Hypothalamus (tissue), 51 donors: ENCODE measurements at regions not wholly inside any gene's neighbourhood (a gene's known extent, or its start where the extent isn't known, plus 50 kb on each side); places are given as distances from the start of the nearest gene placed in this dataset.
A peak's percentile ranks its signal among the peaks of the same experiment; 100 is the strongest.

Experiments used
- DNase-seq, 51 donors: peaks; one replicate each; lab custom pipeline; 2025; lab: John Stamatoyannopoulos, UW

- DNase-seq: no peak
Observed at GRCh38 chr9:16221822-16222547, 648.5 kb downstream of the BNC2 start.

DNA sequence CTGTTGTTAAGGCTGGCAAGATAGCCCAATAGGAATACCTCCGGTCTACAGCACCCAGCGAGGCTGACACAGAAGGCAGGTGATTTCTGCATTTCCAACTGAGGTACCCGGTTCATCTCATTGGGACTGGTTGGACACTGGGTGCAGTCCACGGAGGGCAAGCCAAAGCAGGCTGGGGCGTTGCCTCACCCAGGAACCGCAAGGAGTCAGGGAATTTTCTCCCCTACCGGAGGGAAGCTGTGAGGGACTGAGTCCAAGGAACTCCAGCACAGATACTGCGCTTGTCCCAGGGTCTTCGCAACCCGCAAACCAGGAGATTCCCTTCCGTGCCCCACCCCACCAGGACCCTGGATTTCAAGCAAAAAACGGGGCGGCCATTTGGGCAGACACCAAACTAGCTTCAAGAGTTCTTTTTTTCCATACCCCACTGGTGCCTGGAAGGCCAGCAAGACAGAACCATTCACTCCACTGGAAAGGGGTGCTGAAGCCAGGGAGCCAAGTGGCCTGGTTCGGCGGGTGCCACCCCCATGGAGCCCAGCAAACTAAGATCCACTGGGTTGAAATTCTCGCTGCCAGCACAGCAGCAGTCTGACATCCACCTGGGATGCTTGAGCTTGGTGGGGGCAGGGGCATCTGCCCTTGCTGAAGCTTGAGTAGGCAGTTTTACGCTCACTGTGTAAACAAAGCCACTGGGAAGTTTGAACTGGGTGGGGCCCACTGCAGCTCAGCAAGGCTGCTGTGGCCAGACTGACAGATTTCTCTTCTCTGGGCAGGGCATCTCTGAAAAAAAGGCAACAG is 647.2 kb downstream of the BNC2 start:
- no peak for DNase-seq

DNA sequence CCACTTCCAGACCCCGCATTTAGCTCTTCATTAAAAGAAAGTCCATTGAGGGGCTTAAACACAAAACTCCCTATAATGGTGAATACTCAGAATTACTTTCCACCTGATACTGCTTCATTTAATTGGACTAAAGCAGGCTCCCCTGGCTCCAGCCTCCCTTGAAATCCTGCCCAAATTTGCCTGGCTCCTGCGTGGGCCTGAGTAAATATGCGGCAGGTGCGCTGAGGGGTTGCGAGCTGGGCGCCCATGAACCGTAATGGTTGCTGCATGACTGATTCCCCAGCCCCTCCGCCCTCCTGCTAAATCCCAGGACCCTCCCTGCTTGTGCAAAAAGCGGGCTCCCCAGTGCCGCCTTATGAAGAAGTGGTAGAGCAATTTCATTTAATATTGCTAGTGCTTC is 639.7 kb downstream of the BNC2 start:
- no peak for DNase-seq

DNA sequence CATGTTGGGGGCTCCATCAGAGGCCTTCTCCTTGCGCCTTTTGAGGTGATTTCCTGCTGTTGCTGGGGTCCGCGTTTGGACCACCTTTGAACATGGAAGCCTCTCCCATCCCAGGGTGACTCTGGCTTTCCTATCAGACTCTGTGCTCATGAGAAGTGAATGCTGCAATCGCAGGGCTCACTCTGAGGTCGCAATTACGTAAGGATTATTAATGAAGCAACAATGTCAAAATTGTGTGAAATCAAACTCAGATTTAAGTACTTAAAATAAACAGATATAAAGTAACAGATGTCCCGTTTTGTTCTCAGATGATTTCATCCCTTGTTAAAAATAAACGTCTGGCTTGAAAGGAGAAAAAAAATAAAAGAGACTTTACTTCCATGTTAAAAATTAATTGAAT is 634.2 kb downstream of the BNC2 start:
- DNase-seq: no peak

- DNase-seq: no peak
Observed at GRCh38 chr9:16236882-16237281, 633.6 kb downstream of the BNC2 start.

GRCh38 chr9:16238623-16239138 is 631.8 kb downstream of the BNC2 start:
- no peak for DNase-seq

GRCh38 chr9:16241231-16241630 is 629.2 kb downstream of the BNC2 start:
- DNase-seq: no peak

DNA sequence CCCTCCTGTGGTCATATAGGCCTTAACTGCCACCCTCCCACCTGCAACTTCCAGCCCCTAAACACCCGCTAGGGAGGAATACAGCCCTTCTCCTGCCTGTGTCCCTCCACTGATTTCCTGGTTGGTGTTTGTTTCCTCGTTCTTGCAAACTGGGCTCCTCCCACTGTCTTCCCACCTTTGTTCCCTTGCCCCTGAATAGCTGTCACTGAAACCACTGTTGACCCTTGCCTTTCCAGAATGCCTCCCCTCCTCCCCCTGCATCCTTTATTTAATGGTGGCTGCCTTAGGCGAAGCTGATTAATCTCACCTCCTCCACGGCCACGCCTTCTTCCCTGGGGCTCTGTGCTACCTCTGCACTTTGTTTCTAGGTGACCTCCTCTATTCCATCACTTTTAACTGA is 626.7 kb downstream of the BNC2 start:
- no peak for DNase-seq

DNA sequence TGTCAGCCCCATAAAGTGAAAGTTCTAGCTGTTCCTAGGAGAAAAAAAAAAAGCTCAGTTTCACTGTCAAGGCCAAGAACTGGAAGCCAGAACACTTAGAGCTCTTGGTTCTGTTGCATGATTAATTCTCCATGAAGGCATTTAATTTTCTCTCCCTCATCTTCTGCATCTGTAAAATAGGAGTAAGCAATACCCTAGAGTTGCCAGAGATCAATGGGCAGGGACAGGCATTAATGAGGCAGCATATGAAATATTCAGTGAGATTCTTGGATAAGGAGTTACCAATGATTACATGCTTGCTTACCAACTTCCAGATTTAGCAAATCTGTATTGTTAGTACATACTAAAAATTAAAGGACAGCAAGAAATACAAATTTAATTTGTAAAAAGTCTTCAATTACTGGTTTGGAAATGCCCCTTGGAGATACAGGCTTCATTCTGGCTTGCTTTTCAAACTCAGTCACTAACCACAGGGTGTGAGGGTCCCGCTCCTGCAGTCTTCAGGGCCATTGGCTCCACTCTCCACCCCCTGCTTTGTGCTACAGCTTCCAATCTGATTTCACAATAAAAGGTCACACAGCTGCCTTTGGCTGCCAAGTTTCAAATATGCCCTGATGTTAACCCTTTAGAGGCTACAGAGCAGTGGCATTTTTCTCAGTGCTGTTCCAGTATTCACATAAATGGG is 624.6 kb downstream of the BNC2 start:
- DNase-seq: peak in 1 of 51 donors; percentile 2

DNA sequence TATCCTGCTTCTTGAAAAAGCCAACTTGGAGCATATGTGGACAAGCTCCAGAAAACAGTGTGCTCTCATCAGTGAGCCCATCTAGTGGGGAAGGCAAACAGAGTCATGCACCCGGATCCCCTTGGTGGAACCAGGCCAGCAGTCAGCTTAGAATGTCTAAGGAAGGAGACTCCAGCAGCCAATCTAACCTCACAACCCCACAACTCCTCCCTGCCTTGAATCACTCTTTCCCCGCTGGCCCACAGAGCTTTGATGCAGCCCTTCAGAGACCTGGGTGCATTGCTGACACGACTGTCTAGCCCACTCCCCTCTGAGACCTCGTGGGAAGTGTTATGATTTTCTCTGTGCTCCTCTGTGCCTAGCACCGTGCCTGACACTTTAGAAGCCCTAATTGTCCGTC is 623.7 kb downstream of the BNC2 start:
- no peak for DNase-seq

- DNase-seq: no peak
Observed at GRCh38 chr9:16247188-16247875, 623.1 kb downstream of the BNC2 start.

GRCh38 chr9:16248822-16249221 is 621.6 kb downstream of the BNC2 start:
- DNase-seq: no peak

- DNase-seq: no peak
Observed at GRCh38 chr9:16252616-16253015, 617.9 kb downstream of the BNC2 start.

DNA sequence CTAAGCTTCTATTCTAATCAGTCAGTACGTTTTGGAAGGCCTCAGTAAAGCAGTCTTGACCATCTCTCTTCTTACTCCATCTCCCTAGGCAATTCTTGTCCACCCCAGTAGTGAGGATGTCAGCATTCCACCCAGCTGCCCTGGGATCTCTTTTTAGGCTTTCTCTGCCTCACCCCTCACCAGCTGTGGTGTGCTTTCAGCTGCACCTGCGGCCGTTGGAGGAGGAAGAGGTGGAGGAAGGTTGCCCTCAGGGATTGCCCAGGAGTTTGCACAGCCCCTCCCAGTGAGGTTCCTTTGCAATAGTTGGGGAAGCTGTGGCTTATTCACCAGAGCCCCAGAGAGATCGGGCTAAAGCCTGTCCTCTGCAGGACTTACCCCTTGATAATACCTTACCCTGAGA is 615.8 kb downstream of the BNC2 start:
- DNase-seq: no peak

GRCh38 chr9:16255217-16255616 is 615.3 kb downstream of the BNC2 start:
- DNase-seq: no peak

- no peak for DNase-seq
Observed at GRCh38 chr9:16257604-16258003, 612.9 kb downstream of the BNC2 start.

GRCh38 chr9:16258191-16258590 is 612.3 kb downstream of the BNC2 start:
- no peak for DNase-seq

DNA sequence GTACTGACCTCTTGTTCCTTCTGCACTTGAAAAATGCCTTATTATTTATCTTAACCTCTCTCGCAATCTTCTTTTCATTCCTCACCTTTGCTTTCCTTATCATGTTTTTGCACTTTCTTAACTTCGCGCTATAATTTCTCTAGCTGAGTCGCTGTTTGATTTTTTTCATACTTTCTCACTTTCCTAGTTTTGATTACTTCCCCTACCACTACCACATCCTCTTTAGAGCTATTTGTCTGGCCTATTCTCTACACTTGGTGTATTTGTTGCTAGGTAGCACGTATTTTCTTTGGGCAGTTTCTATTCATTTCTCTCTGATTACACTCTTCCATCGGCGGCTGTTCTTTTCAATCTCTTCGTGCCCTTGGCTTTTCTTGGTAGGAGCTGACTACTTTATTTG is 611.8 kb downstream of the BNC2 start:
- no peak for DNase-seq

- no peak for DNase-seq
Observed at GRCh38 chr9:16262477-16263261, 607.8 kb downstream of the BNC2 start.

DNA sequence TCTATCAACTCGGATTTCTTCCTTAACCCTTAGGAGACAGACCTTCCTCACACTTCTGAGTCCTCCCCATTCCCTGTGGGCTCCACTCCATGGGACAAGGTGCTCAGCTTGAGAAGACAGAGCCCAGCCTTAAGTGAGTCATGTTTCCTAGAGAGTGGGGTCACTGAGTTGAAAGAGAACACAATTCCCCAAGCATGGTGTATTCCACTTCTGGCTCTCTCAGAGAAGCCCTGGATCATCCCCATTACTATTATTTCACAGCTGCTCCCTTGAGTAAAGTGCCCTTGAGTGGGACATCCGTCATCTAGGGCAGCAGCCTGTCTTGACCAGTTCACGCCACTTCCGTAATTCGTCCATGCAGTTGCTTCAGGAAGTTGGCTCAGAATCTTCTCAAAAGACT is 604.8 kb downstream of the BNC2 start:
- DNase-seq: no peak
